Lower leg skin (tissue), 3 donors: ENCODE measurements at regions not wholly inside any gene's neighbourhood (a gene's known extent, or its start where the extent isn't known, plus 50 kb on each side); places are given as distances from the start of the nearest gene placed in this dataset.

ENCODE experiments used
- POLR2A ChIP-seq, 2 donors: fragments of 450-650 bp; IDR thresholded peaks; one replicate each; pipeline ENCODE4 v1.6.1; 2016 to 2017; ENCODE audit warnings: antibody characterized with exemption in 2 of 2, mild to moderate bottlenecking in 1 of 2, moderate library complexity in 1 of 2
- TF ChIP-seq, protein P1 (sequence below), 3 donors: fragments of 450-650 bp; IDR thresholded peaks; one replicate each; pipeline ENCODE4 v1.5.1; 2016; ENCODE audit warnings: antibody characterized with exemption in 3 of 3, mild to moderate bottlenecking in 3 of 3, moderate library complexity in 2 of 3

- TF ChIP-seq POLR2A (IDR thresholded peaks at IDR 0.05): no peak
- TF ChIP-seq, protein P1, sequence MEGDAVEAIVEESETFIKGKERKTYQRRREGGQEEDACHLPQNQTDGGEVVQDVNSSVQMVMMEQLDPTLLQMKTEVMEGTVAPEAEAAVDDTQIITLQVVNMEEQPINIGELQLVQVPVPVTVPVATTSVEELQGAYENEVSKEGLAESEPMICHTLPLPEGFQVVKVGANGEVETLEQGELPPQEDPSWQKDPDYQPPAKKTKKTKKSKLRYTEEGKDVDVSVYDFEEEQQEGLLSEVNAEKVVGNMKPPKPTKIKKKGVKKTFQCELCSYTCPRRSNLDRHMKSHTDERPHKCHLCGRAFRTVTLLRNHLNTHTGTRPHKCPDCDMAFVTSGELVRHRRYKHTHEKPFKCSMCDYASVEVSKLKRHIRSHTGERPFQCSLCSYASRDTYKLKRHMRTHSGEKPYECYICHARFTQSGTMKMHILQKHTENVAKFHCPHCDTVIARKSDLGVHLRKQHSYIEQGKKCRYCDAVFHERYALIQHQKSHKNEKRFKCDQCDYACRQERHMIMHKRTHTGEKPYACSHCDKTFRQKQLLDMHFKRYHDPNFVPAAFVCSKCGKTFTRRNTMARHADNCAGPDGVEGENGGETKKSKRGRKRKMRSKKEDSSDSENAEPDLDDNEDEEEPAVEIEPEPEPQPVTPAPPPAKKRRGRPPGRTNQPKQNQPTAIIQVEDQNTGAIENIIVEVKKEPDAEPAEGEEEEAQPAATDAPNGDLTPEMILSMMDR (IDR thresholded peaks at IDR 0.05): no peak
Measured at GRCh38 chr5:100697970-100698369, 162.8 kb downstream of the FAM174A start.
